ENCODE measurements at regions not wholly inside any gene's neighbourhood (a gene's known extent, or its start where the extent isn't known, plus 50 kb on each side); places are given as distances from the start of the nearest gene placed in this dataset.
A peak's percentile ranks its signal among the peaks of the same experiment; 100 is the strongest.

DNA sequence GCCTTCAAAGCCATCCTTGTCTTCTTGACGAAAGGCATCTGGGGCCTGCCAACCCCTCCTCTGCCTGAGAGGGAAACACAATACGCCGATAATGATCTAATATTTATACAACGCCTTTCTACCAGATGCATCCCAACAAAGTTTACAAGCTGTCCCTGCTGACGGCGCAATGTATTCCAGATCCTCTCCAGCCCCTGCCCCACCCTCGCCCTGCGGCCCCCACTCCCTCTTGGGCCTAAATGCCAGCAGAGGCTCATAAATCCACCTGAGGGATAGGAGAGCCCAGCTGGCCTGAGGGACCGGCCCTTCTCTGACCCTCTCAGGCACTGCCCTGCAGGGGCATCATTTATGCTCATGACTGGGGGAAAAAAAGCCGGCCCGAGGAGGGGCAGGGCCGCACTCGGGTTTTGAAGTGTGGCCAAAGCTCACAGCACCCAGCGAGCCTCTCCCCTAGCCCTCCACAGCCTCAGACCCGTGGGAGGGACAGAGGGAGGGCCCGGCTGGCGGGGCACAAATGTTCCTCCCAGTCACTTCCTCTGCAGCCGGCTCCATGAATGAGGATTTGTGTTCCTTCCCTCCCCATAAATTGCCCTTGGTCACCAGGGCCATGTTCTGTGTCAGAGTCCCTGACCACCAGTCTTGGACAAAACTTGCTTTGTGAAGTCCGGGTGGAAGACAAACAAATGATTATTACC, 140.3 kb downstream of the FOXD2 start:
- WGBS, result 11% methylated on average over 19 of the region's 19 CpGs
- no peak overlapping the region for H2AK5ac ChIP-seq (ENCODE audit: low read length, severe bottlenecking)
- DNase-seq, result peak; percentile 15
- H2BK15ac ChIP-seq (ENCODE audit: low read depth, poor library complexity, severe bottlenecking), result no peak overlapping the region
- H3K27me3 ChIP-seq (ENCODE audit: control insufficient read depth in 1 of 2, insufficient read depth in 1 of 2, low read length in 2 of 2), result peaks cover 49 to 65% of the 10 kb centered on the region in 2 experiments
- no peaks in the 10 kb centered on the region for H3K79me1 ChIP-seq (replicated peaks; ENCODE audit: low read length, poor library complexity, severe bottlenecking)
- H3K9ac ChIP-seq (ENCODE audit: low read length), result no peak overlapping the region
- H3K23ac ChIP-seq (ENCODE audit: low read length in 2 of 2), result no peak overlapping the region
- H3K14ac ChIP-seq (ENCODE audit: low read length in 2 of 2), result no peak overlapping the region
- H3K9me3 ChIP-seq (ENCODE audit: control insufficient read depth, low read length), result no peaks in the 10 kb centered on the region
- H2BK120ac ChIP-seq (ENCODE audit: low read depth, low read length), result no peak overlapping the region
- no peaks in the 10 kb centered on the region for H3K36me3 ChIP-seq (ENCODE audit: control insufficient read depth in 1 of 2, insufficient read depth in 2 of 2, low read depth in 1 of 2, low read length in 2 of 2)
- H3K18ac ChIP-seq (ENCODE audit: low read depth in 1 of 2, low read length in 2 of 2), result peak overlapping the region in 1 of 2 experiments; percentile 10
- H4K91ac ChIP-seq (ENCODE audit: low read length), result no peak overlapping the region
- H4K8ac ChIP-seq (ENCODE audit: low read length), result no peak overlapping the region
- H3K4me3 ChIP-seq (ENCODE audit: insufficient read depth in 1 of 2, low read depth in 1 of 2, low read length in 2 of 2), result no peak overlapping the region
- H3K27ac ChIP-seq (ENCODE audit: low read length, poor library complexity, severe bottlenecking), result no peak overlapping the region
- no peak overlapping the region for H3K4ac ChIP-seq (ENCODE audit: low read depth in 1 of 2, low read length in 2 of 2)
- no peak overlapping the region for H2BK12ac ChIP-seq (ENCODE audit: low read length in 2 of 2)
- H3K4me2 ChIP-seq (ENCODE audit: low read length, poor library complexity, severe bottlenecking), result no peak overlapping the region
- H3K4me1 ChIP-seq (ENCODE audit: control insufficient read depth, insufficient read depth, low read depth, low read length), result peaks cover 1% of the 10 kb centered on the region
- no peak overlapping the region for H2AFZ ChIP-seq (ENCODE audit: low read depth, low read length)
- H2BK5ac ChIP-seq (ENCODE audit: low read depth, low read length, poor library complexity, severe bottlenecking), result no peak overlapping the region

DNA sequence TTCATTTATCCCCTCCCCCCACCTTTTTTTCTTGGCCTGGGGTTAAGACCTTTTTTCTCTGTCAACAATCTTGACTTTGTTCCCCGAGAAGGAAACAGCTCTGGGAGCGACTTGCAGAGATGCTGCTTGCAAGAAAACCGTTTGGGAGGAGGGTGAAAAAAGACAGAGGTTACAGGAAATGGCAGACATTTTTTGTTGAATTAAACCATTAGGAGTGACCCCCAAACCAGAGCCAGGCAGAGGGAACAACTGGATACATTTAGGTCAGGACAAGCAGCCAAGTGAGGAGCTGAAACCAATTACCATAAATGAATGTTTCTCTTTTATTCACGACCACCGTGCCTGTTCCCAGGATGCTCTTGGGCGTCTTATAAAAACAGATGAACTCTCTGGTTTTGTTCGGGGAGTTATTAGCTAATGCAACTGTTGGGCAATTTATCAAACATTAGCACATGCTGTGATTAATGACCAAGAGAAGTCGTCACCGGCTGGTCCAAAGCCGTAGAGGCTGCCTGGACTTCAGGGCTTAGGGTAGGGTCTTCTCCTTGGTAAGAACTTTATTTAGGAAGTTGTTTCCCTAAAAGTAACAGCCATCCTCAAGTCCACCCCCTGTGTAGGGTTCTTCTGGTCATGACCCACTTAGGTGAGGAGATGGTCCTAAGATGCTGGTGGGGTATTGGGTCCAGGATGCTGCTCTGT, 141.0 kb downstream of the FOXD2 start:
- H3K23ac ChIP-seq (ENCODE audit: low read length in 2 of 2), result no peak overlapping the region
- H2BK12ac ChIP-seq (ENCODE audit: low read length in 2 of 2), result no peak overlapping the region
- 36% methylated on average over 10 of the region's 10 CpGs for WGBS
- no peak overlapping the region for H3K4me3 ChIP-seq (ENCODE audit: insufficient read depth in 1 of 2, low read depth in 1 of 2, low read length in 2 of 2)
- no peak overlapping the region for H2BK15ac ChIP-seq (ENCODE audit: low read depth, poor library complexity, severe bottlenecking)
- H2BK120ac ChIP-seq (ENCODE audit: low read depth, low read length), result no peak overlapping the region
- no peaks in the 10 kb centered on the region for H3K79me1 ChIP-seq (replicated peaks; ENCODE audit: low read length, poor library complexity, severe bottlenecking)
- no peak overlapping the region for H2AK5ac ChIP-seq (ENCODE audit: low read length, severe bottlenecking)
- no peaks in the 10 kb centered on the region for H3K9me3 ChIP-seq (ENCODE audit: control insufficient read depth, low read length)
- no peak overlapping the region for H3K27ac ChIP-seq (ENCODE audit: low read length, poor library complexity, severe bottlenecking)
- H3K14ac ChIP-seq (ENCODE audit: low read length in 2 of 2), result no peak overlapping the region
- H3K9ac ChIP-seq (ENCODE audit: low read length), result no peak overlapping the region
- H3K4ac ChIP-seq (ENCODE audit: low read depth in 1 of 2, low read length in 2 of 2), result no peak overlapping the region
- no peak overlapping the region for H4K8ac ChIP-seq (ENCODE audit: low read length)
- H2AFZ ChIP-seq (ENCODE audit: low read depth, low read length), result no peak overlapping the region
- no peak overlapping the region for H3K18ac ChIP-seq (ENCODE audit: low read depth in 1 of 2, low read length in 2 of 2)
- H3K36me3 ChIP-seq (ENCODE audit: control insufficient read depth in 1 of 2, insufficient read depth in 2 of 2, low read depth in 1 of 2, low read length in 2 of 2), result no peaks in the 10 kb centered on the region
- no peak overlapping the region for H2BK5ac ChIP-seq (ENCODE audit: low read depth, low read length, poor library complexity, severe bottlenecking)
- peaks cover 50 to 62% of the 10 kb centered on the region in 2 experiments for H3K27me3 ChIP-seq (ENCODE audit: control insufficient read depth in 1 of 2, insufficient read depth in 1 of 2, low read length in 2 of 2)
- H3K4me1 ChIP-seq (ENCODE audit: control insufficient read depth, insufficient read depth, low read depth, low read length), result peaks cover 4% of the 10 kb centered on the region
- H3K4me2 ChIP-seq (ENCODE audit: low read length, poor library complexity, severe bottlenecking), result no peak overlapping the region
- no peak overlapping the region for H4K91ac ChIP-seq (ENCODE audit: low read length)
- peak; percentile 2 for DNase-seq

- no peak overlapping the region for H2BK12ac ChIP-seq (ENCODE audit: low read length in 2 of 2)
- H3K4me3 ChIP-seq (ENCODE audit: insufficient read depth in 1 of 2, low read depth in 1 of 2, low read length in 2 of 2), result no peak overlapping the region
- no peak overlapping the region for H3K14ac ChIP-seq (ENCODE audit: low read length in 2 of 2)
- no peak overlapping the region for H3K4ac ChIP-seq (ENCODE audit: low read depth in 1 of 2, low read length in 2 of 2)
- WGBS, result 94% methylated on average over 2 of the region's 2 CpGs
- no peak overlapping the region for H2BK15ac ChIP-seq (ENCODE audit: low read depth, poor library complexity, severe bottlenecking)
- H3K9me3 ChIP-seq (ENCODE audit: control insufficient read depth, low read length), result no peaks in the 10 kb centered on the region
- no peak for DNase-seq
- no peak overlapping the region for H4K8ac ChIP-seq (ENCODE audit: low read length)
- H3K79me1 ChIP-seq (replicated peaks; ENCODE audit: low read length, poor library complexity, severe bottlenecking), result no peaks in the 10 kb centered on the region
- no peak overlapping the region for H2BK5ac ChIP-seq (ENCODE audit: low read depth, low read length, poor library complexity, severe bottlenecking)
- H2BK120ac ChIP-seq (ENCODE audit: low read depth, low read length), result no peak overlapping the region
- H3K27ac ChIP-seq (ENCODE audit: low read length, poor library complexity, severe bottlenecking), result no peak overlapping the region
- no peak overlapping the region for H2AFZ ChIP-seq (ENCODE audit: low read depth, low read length)
- H3K36me3 ChIP-seq (ENCODE audit: control insufficient read depth in 1 of 2, insufficient read depth in 2 of 2, low read depth in 1 of 2, low read length in 2 of 2), result no peaks in the 10 kb centered on the region
- no peak overlapping the region for H3K18ac ChIP-seq (ENCODE audit: low read depth in 1 of 2, low read length in 2 of 2)
- no peak overlapping the region for H3K9ac ChIP-seq (ENCODE audit: low read length)
- H3K4me2 ChIP-seq (ENCODE audit: low read length, poor library complexity, severe bottlenecking), result no peak overlapping the region
- peaks cover 53 to 61% of the 10 kb centered on the region in 2 experiments for H3K27me3 ChIP-seq (ENCODE audit: control insufficient read depth in 1 of 2, insufficient read depth in 1 of 2, low read length in 2 of 2)
- H4K91ac ChIP-seq (ENCODE audit: low read length), result no peak overlapping the region
- no peak overlapping the region for H2AK5ac ChIP-seq (ENCODE audit: low read length, severe bottlenecking)
- no peak overlapping the region for H3K23ac ChIP-seq (ENCODE audit: low read length in 2 of 2)
- peaks cover 4% of the 10 kb centered on the region for H3K4me1 ChIP-seq (ENCODE audit: control insufficient read depth, insufficient read depth, low read depth, low read length)
These were observed 142.0 kb downstream of the FOXD2 start for GRCh38 chr1:47579809-47580208.

GRCh38 chr1:47580451-47580995, 142.7 kb downstream of the FOXD2 start:
- DNase-seq, result no peak
- Histone ChIP-seq H2BK15ac (ENCODE audit: low read depth, poor library complexity, severe bottlenecking) (no peak overlapping the region), H2BK5ac (ENCODE audit: low read depth, low read length, poor library complexity, severe bottlenecking) (no peak overlapping the region), H3K79me1 (replicated peaks; ENCODE audit: low read length, poor library complexity, severe bottlenecking) (no peaks in the 10 kb centered on the region), H3K4ac (ENCODE audit: low read depth in 1 of 2, low read length in 2 of 2) (no peak overlapping the region), H3K4me3 (ENCODE audit: insufficient read depth in 1 of 2, low read depth in 1 of 2, low read length in 2 of 2) (no peak overlapping the region), H2AK5ac (ENCODE audit: low read length, severe bottlenecking) (no peak overlapping the region), H3K14ac (ENCODE audit: low read length in 2 of 2) (no peak overlapping the region), H3K9me3 (ENCODE audit: control insufficient read depth, low read length) (no peaks in the 10 kb centered on the region), H3K4me2 (ENCODE audit: low read length, poor library complexity, severe bottlenecking) (no peak overlapping the region), H3K36me3 (ENCODE audit: control insufficient read depth in 1 of 2, insufficient read depth in 2 of 2, low read depth in 1 of 2, low read length in 2 of 2) (no peaks in the 10 kb centered on the region), H3K4me1 (ENCODE audit: control insufficient read depth, insufficient read depth, low read depth, low read length) (peaks cover 4% of the 10 kb centered on the region), H3K23ac (ENCODE audit: low read length in 2 of 2) (no peak overlapping the region), H4K91ac (ENCODE audit: low read length) (no peak overlapping the region), H4K8ac (ENCODE audit: low read length) (no peak overlapping the region), H3K18ac (ENCODE audit: low read depth in 1 of 2, low read length in 2 of 2) (no peak overlapping the region), H2AFZ (ENCODE audit: low read depth, low read length) (no peak overlapping the region), H3K9ac (ENCODE audit: low read length) (no peak overlapping the region), H2BK12ac (ENCODE audit: low read length in 2 of 2) (no peak overlapping the region), H2BK120ac (ENCODE audit: low read depth, low read length) (no peak overlapping the region), H3K27ac (ENCODE audit: low read length, poor library complexity, severe bottlenecking) (no peak overlapping the region), H3K27me3 (ENCODE audit: control insufficient read depth in 1 of 2, insufficient read depth in 1 of 2, low read length in 2 of 2) (peaks cover 53 to 58% of the 10 kb centered on the region in 2 experiments)
- WGBS, result 87% methylated on average over 11 of the region's 11 CpGs

Measured in mesenchymal stem cell (in vitro differentiated cells and primary cell).